Neural cell (in vitro differentiated cells): ENCODE measurements at regions not wholly inside any gene's neighbourhood (a gene's known extent, or its start where the extent isn't known, plus 50 kb on each side); places are given as distances from the start of the nearest gene placed in this dataset.

ENCODE experiments used
- H2AFZ ChIP-seq: fragments of 200-600, 300-800 bp; sonication (generic), shearing (Covaris generic); 2 replicates; pipeline ENCODE4 v1.6.0; 2014; ENCODE audit warnings: low read depth, mild to moderate bottlenecking, antibody characterized with exemption, low read length, moderate library complexity
- H3F3A ChIP-seq: fragments of 200-600 bp; shearing (Covaris generic); 2 replicates; pipeline ENCODE4 v1.6.1; 2016; ENCODE audit warnings: mild to moderate bottlenecking, moderate library complexity, mixed read lengths, antibody characterized with exemption, low read length; ENCODE audit not compliant: insufficient read depth, poor library complexity, severe bottlenecking
- H3K27ac ChIP-seq: fragments of 200-600, 300-800 bp; sonication (generic), shearing (Covaris generic); 2 replicates; pipeline ENCODE4 v1.5.1; 2014; ENCODE audit warnings: mild to moderate bottlenecking, low read length, moderate library complexity
- H3K27me3 ChIP-seq: fragments of 300-800, 200-600 bp; sonication (generic), shearing (Covaris generic); 2 replicates; pipeline ENCODE4 v1.6.0; 2014; ENCODE audit warnings: mild to moderate bottlenecking, low read depth, low read length, moderate library complexity; ENCODE audit not compliant: insufficient read depth
- H3K36me3 ChIP-seq: fragments of 300-800, 200-600 bp; sonication (generic), shearing (Covaris generic); 2 replicates; pipeline ENCODE4 v1.5.1; 2014; ENCODE audit warnings: mild to moderate bottlenecking, antibody characterized with exemption, low read length, moderate library complexity; ENCODE audit not compliant: insufficient read depth
- H3K4me2 ChIP-seq: fragments of 300-800, 200-600 bp; sonication (generic), shearing (Covaris generic); 2 replicates; pipeline ENCODE4 v1.6.0; 2014; ENCODE audit warnings: mild to moderate bottlenecking, low read length
- H3K4me3 ChIP-seq: fragments of 300-800, 200-600 bp; sonication (generic), shearing (Covaris generic); 2 replicates; pipeline ENCODE4 v1.5.1; 2014; ENCODE audit warnings: mild to moderate bottlenecking, low read length, moderate library complexity
- H3K79me2 ChIP-seq: fragments of 200-600 bp; shearing (Covaris generic); replicated peaks from 2 replicates; pipeline ENCODE4 v1.6.0; 2014; ENCODE audit warnings: mild to moderate bottlenecking, low read length, moderate library complexity; ENCODE audit not compliant: insufficient read depth
- H3K9ac ChIP-seq: fragments of 300-800, 200-600 bp; sonication (generic), shearing (Covaris generic); 2 replicates; pipeline ENCODE4 v1.6.1; 2016; ENCODE audit warnings: mild to moderate bottlenecking, low read length, mixed read lengths
- H3K9me2 ChIP-seq: fragments of 200-600 bp; shearing (Covaris generic); 2 replicates; pipeline ENCODE4 v1.6.1; 2016; ENCODE audit warnings: mild to moderate bottlenecking, low read length, mixed read lengths; ENCODE audit not compliant: insufficient read depth
- H3K9me3 ChIP-seq: fragments of 200-600, 300-800 bp; sonication (generic), shearing (Covaris generic); 2 replicates; pipeline ENCODE4 v1.6.1; 2016; ENCODE audit warnings: mild to moderate bottlenecking, mixed run types, low read length, moderate library complexity, mixed read lengths
- H4K20me1 ChIP-seq: fragments of 200-600 bp; shearing (Covaris generic); 2 replicates; pipeline ENCODE4 v1.6.1; 2016; ENCODE audit warnings: mild to moderate bottlenecking, mixed run types; ENCODE audit not compliant: insufficient read depth
- EP300 ChIP-seq: fragments of 450-650 bp; conservative IDR thresholded peaks from 2 replicates; pipeline ENCODE4 v1.6.1; 2014; ENCODE audit warnings: antibody characterized with exemption, mild to moderate bottlenecking, moderate library complexity; ENCODE audit not compliant: poor library complexity, severe bottlenecking
- EZH2 ChIP-seq: fragments of 200-600, 300-800 bp; shearing (Covaris generic), sonication (generic); IDR thresholded peaks from 2 replicates; pipeline ENCODE4 v1.6.1; 2014; ENCODE audit warnings: antibody characterized with exemption, low read length, borderline replicate concordance, mild to moderate bottlenecking; ENCODE audit not compliant: insufficient read depth, poor library complexity, severe bottlenecking
- MXI1 ChIP-seq: fragments of 450-650 bp; conservative IDR thresholded peaks from 2 replicates; pipeline ENCODE4 v1.6.1; 2014; ENCODE audit warnings: antibody characterized with exemption, mild to moderate bottlenecking; ENCODE audit not compliant: poor library complexity, severe bottlenecking
- POLR2AphosphoS5 ChIP-seq: IDR thresholded peaks from 2 replicates; pipeline ENCODE4 v1.6.1; 2012
- RAD21 ChIP-seq: fragments of 450-650 bp; conservative IDR thresholded peaks from 2 replicates; pipeline ENCODE4 v1.6.1; 2014; ENCODE audit warnings: antibody characterized with exemption, mild to moderate bottlenecking, moderate library complexity
- SMC3 ChIP-seq: fragments of 450-650 bp; conservative IDR thresholded peaks from 2 replicates; pipeline ENCODE4 v1.6.1; 2014; ENCODE audit warnings: antibody characterized with exemption, mild to moderate bottlenecking, moderate library complexity; ENCODE audit not compliant: poor library complexity
- TAF1 ChIP-seq: IDR thresholded peaks from 2 replicates; pipeline ENCODE4 v1.6.1; 2012; ENCODE audit warnings: low read depth
- TF ChIP-seq, protein P1 (sequence below): fragments of 450-650 bp; IDR thresholded peaks from 2 replicates; pipeline ENCODE4 v1.5.1; 2014; ENCODE audit warnings: antibody characterized with exemption, mild to moderate bottlenecking, moderate library complexity; ENCODE audit not compliant: poor library complexity, severe bottlenecking
- TF ChIP-seq, protein P2 (sequence below): IDR thresholded peaks from 2 replicates; pipeline ENCODE4 v1.6.1; 2012; ENCODE audit warnings: borderline replicate concordance

DNA sequence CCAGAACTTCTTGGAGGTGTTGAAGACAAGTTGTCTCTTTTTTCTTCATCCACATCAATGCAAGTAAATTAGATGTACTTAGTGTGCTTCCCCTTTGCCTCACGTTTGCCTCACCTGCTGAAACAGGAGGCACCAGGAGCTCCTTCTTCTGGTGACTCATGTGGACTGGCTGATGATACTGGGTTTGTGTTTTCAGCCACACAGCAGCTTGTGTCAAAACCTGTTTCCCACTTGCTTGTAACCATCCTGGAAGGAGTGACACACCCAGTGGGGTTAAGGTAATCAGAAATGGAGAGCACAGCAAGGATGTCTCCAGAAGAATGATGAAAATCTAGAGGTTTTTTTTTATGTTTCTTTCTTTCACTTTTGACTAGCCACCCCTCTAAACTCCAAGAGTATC lies 143.3 kb upstream of the RBMS3 start:
- no peaks in the 10 kb centered on the region for H3K9me2 ChIP-seq
- no peaks in the 10 kb centered on the region for H3K79me2 ChIP-seq
- no peak overlapping the region for H2AFZ ChIP-seq
- H3K9ac ChIP-seq: no peak overlapping the region
- H3K36me3 ChIP-seq: no peaks in the 10 kb centered on the region
- no peak overlapping the region for H3K27ac ChIP-seq
- no peaks in the 10 kb centered on the region for H3K9me3 ChIP-seq
- H3K27me3 ChIP-seq: no peaks in the 10 kb centered on the region
- no peak for TF ChIP-seq RAD21
- no peak for TF ChIP-seq TAF1
- TF ChIP-seq EZH2: no peak
- no peak for TF ChIP-seq SMC3
- TF ChIP-seq, protein P1, sequence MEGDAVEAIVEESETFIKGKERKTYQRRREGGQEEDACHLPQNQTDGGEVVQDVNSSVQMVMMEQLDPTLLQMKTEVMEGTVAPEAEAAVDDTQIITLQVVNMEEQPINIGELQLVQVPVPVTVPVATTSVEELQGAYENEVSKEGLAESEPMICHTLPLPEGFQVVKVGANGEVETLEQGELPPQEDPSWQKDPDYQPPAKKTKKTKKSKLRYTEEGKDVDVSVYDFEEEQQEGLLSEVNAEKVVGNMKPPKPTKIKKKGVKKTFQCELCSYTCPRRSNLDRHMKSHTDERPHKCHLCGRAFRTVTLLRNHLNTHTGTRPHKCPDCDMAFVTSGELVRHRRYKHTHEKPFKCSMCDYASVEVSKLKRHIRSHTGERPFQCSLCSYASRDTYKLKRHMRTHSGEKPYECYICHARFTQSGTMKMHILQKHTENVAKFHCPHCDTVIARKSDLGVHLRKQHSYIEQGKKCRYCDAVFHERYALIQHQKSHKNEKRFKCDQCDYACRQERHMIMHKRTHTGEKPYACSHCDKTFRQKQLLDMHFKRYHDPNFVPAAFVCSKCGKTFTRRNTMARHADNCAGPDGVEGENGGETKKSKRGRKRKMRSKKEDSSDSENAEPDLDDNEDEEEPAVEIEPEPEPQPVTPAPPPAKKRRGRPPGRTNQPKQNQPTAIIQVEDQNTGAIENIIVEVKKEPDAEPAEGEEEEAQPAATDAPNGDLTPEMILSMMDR: no peak
- no peak overlapping the region for H3K4me3 ChIP-seq
- H4K20me1 ChIP-seq: no peaks in the 10 kb centered on the region
- H3K4me2 ChIP-seq: no peak overlapping the region
- H3F3A ChIP-seq: no peaks in the 10 kb centered on the region

DNA sequence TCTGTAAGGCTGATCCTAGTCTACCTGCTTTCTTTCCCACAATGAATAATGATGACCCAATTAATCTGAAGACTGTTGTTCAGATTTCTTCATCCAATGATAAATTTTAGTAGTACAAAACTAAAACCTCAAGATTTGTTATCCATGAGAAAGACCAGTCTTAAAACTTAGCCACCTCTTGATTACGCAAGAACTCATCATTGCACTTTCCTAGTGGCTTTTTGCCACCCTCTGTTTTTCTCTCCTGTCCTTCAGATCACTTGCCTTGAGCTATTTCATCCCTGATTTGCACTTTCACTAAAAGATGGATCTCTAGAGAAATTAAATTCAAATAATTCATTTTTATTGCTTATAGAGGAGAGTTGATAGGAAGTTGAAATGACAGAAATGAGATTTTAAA lies 142.7 kb upstream of the RBMS3 start:
- Histone ChIP-seq H3K9me3 (no peaks in the 10 kb centered on the region), H3F3A (no peaks in the 10 kb centered on the region), H4K20me1 (no peaks in the 10 kb centered on the region), H3K36me3 (no peaks in the 10 kb centered on the region), H3K9me2 (no peaks in the 10 kb centered on the region), H3K4me2 (no peak overlapping the region), H3K27me3 (no peaks in the 10 kb centered on the region), H3K9ac (no peak overlapping the region), H2AFZ (no peak overlapping the region), H3K4me3 (no peak overlapping the region), H3K27ac (no peak overlapping the region), H3K79me2 (no peaks in the 10 kb centered on the region)
- TF ChIP-seq TAF1 (no peak), POLR2AphosphoS5 (no peak)

DNA sequence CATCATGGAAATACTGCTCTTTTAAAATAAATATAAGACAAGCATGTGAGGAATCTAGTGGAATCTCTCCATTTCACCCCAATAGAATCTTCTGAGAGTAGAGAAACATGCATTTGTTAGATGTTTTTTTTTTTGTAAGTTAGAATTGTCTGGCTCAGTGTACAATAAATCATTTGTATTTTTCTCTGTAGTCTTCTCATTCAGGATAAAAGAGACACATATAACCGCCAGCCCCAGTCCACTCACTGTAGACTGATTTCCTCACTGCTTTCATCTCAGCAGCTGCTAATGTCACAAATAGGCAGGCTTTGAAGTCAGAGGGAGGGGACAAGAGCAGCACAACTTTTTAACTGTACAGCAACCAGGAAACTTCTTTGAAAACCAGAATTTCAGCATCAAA lies 140.2 kb upstream of the RBMS3 start:
- Histone ChIP-seq H3K27ac (no peak overlapping the region), H3K9me3 (no peaks in the 10 kb centered on the region), H3K9me2 (no peaks in the 10 kb centered on the region), H3K9ac (no peak overlapping the region), H3K36me3 (no peaks in the 10 kb centered on the region), H4K20me1 (no peaks in the 10 kb centered on the region), H3K79me2 (no peaks in the 10 kb centered on the region), H3K4me3 (no peak overlapping the region), H3F3A (no peaks in the 10 kb centered on the region), H3K27me3 (no peaks in the 10 kb centered on the region), H2AFZ (no peak overlapping the region), H3K4me2 (no peak overlapping the region)
- TF ChIP-seq RAD21 (no peak), EZH2 (no peak), EP300 (no peak), MXI1 (no peak), SMC3 (no peak), POLR2AphosphoS5 (no peak), TAF1 (no peak)
- TF ChIP-seq, protein P2, sequence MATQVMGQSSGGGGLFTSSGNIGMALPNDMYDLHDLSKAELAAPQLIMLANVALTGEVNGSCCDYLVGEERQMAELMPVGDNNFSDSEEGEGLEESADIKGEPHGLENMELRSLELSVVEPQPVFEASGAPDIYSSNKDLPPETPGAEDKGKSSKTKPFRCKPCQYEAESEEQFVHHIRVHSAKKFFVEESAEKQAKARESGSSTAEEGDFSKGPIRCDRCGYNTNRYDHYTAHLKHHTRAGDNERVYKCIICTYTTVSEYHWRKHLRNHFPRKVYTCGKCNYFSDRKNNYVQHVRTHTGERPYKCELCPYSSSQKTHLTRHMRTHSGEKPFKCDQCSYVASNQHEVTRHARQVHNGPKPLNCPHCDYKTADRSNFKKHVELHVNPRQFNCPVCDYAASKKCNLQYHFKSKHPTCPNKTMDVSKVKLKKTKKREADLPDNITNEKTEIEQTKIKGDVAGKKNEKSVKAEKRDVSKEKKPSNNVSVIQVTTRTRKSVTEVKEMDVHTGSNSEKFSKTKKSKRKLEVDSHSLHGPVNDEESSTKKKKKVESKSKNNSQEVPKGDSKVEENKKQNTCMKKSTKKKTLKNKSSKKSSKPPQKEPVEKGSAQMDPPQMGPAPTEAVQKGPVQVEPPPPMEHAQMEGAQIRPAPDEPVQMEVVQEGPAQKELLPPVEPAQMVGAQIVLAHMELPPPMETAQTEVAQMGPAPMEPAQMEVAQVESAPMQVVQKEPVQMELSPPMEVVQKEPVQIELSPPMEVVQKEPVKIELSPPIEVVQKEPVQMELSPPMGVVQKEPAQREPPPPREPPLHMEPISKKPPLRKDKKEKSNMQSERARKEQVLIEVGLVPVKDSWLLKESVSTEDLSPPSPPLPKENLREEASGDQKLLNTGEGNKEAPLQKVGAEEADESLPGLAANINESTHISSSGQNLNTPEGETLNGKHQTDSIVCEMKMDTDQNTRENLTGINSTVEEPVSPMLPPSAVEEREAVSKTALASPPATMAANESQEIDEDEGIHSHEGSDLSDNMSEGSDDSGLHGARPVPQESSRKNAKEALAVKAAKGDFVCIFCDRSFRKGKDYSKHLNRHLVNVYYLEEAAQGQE: no peak
- TF ChIP-seq, protein P1: no peak
